ENCODE measurements at regions not wholly inside any gene's neighbourhood (a gene's known extent, or its start where the extent isn't known, plus 50 kb on each side); places are given as distances from the start of the nearest gene placed in this dataset.

DNA sequence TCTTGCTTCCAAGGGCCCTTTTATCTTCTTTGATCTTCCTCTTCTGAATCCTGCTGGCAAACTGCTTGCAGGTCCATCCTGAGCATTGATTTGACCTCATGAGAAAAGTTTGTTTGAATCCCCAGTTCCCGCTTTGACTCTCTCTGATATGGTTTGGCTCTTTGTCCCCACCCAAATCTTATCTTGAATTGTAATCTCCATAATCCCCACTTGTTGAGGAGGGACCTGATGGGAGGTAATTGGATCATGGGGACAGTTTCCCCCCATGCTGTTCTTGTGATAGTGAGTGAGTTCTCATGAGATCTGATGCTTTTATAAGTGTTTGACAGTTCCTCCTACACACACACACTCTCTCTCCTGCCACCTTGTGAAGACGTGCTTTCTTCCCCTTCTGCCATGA lies 126.6 kb upstream of the ARHGAP20 start:
- no peak for DNase-seq (ENCODE audit: low spot score)
- no peaks in the 10 kb centered on the region for H3K36me3 ChIP-seq
- TF ChIP-seq POLR2AphosphoS5 (IDR thresholded peaks at IDR 0.05) = no peak
- no peak overlapping the region for H3K27ac ChIP-seq
- no peaks in the 10 kb centered on the region for H3K4me1 ChIP-seq (replicated peaks)
- no peaks in the 10 kb centered on the region for H3K27me3 ChIP-seq (replicated peaks; ENCODE audit: insufficient read depth)
- WGBS = 66% methylated on average over 2 of the region's 2 CpGs
- no peaks in the 10 kb centered on the region for H3K9me3 ChIP-seq
- H3K4me3 ChIP-seq = no peak overlapping the region
- intact Hi-C loops (cut with DNase I) = no loop called here

GRCh38 chr11:110837603-110838002 lies 125.4 kb upstream of the ARHGAP20 start:
- Histone ChIP-seq H3K27me3 (replicated peaks; ENCODE audit: insufficient read depth) (no peaks in the 10 kb centered on the region), H3K9me3 (no peaks in the 10 kb centered on the region), H3K4me3 (no peak overlapping the region), H3K36me3 (no peaks in the 10 kb centered on the region), H3K4me1 (replicated peaks) (no peaks in the 10 kb centered on the region), H3K27ac (no peak overlapping the region)
- intact Hi-C loops (cut with DNase I) = no loop called here
- 64% methylated on average over 3 of the region's 3 CpGs for WGBS
- no peak for DNase-seq (ENCODE audit: low spot score)
- no peak for TF ChIP-seq POLR2AphosphoS5 (IDR thresholded peaks at IDR 0.05)
- no peak for TF ChIP-seq CTCF (IDR thresholded peaks at IDR 0.05)
- TF ChIP-seq POLR2A (IDR thresholded peaks at IDR 0.05) = no peak

GRCh38 chr11:110835106-110835505 lies 122.9 kb upstream of the ARHGAP20 start:
- H3K4me1 ChIP-seq (replicated peaks) = no peaks in the 10 kb centered on the region
- WGBS = 88% methylated on average over 8 of the region's 8 CpGs
- no peaks in the 10 kb centered on the region for H3K9me3 ChIP-seq
- H3K27ac ChIP-seq = no peak overlapping the region
- no peak overlapping the region for H3K4me3 ChIP-seq
- TF ChIP-seq CTCF (IDR thresholded peaks at IDR 0.05) (no peak), POLR2A (IDR thresholded peaks at IDR 0.05) (no peak), POLR2AphosphoS5 (IDR thresholded peaks at IDR 0.05) (no peak)
- no peaks in the 10 kb centered on the region for H3K36me3 ChIP-seq
- intact Hi-C loops (cut with DNase I) = no loop called here
- no peak for DNase-seq (ENCODE audit: low spot score)
- no peaks in the 10 kb centered on the region for H3K27me3 ChIP-seq (replicated peaks; ENCODE audit: insufficient read depth)

GRCh38 chr11:110833033-110833484 lies 120.8 kb upstream of the ARHGAP20 start:
- Histone ChIP-seq H3K27ac (no peak overlapping the region), H3K9me3 (no peaks in the 10 kb centered on the region), H3K4me1 (replicated peaks) (no peaks in the 10 kb centered on the region), H3K36me3 (no peaks in the 10 kb centered on the region), H3K27me3 (replicated peaks; ENCODE audit: insufficient read depth) (no peaks in the 10 kb centered on the region), H3K4me3 (no peak overlapping the region)
- 53% methylated on average over 4 of the region's 4 CpGs for WGBS
- DNase-seq (ENCODE audit: low spot score) = no peak
- no peak for TF ChIP-seq POLR2AphosphoS5 (IDR thresholded peaks at IDR 0.05)
- TF ChIP-seq CTCF (IDR thresholded peaks at IDR 0.05) = no peak
- no peak for TF ChIP-seq POLR2A (IDR thresholded peaks at IDR 0.05)
- intact Hi-C loops (cut with DNase I) = no loop called here

- no peak for DNase-seq (ENCODE audit: low spot score)
- WGBS = 70% methylated on average over 2 of the region's 2 CpGs
- intact Hi-C loops (cut with DNase I) = no loop called here
- H3K36me3 ChIP-seq = no peaks in the 10 kb centered on the region
- TF ChIP-seq POLR2AphosphoS5 (IDR thresholded peaks at IDR 0.05) (no peak), CTCF (IDR thresholded peaks at IDR 0.05) (no peak), POLR2A (IDR thresholded peaks at IDR 0.05) (no peak)
- H3K9me3 ChIP-seq = no peaks in the 10 kb centered on the region
- H3K4me3 ChIP-seq = no peak overlapping the region
- no peaks in the 10 kb centered on the region for H3K4me1 ChIP-seq (replicated peaks)
- no peaks in the 10 kb centered on the region for H3K27me3 ChIP-seq (replicated peaks; ENCODE audit: insufficient read depth)
- no peak overlapping the region for H3K27ac ChIP-seq
Measured at GRCh38 chr11:110832539-110832938, 120.3 kb upstream of the ARHGAP20 start.
